Smooth muscle cell (in vitro differentiated cells): ENCODE measurements at regions not wholly inside any gene's neighbourhood (a gene's known extent, or its start where the extent isn't known, plus 50 kb on each side); places are given as distances from the start of the nearest gene placed in this dataset.

Source experiments
- DNase-seq: peaks from one replicate; lab custom pipeline; 2025; ENCODE audit not compliant: unreplicated experiment; lab: John Stamatoyannopoulos, UW
- H2AFZ ChIP-seq: fragments of 200-600 bp; sonication (generic); 2 replicates; pipeline ENCODE4 v1.6.0; 2016; ENCODE audit warnings: antibody characterized with exemption, low read depth, mild to moderate bottlenecking
- H3F3A ChIP-seq: fragments of 200-600 bp; sonication (generic); 2 replicates; pipeline ENCODE4 v1.6.0; 2017; ENCODE audit warnings: antibody characterized with exemption, low read depth
- H3K27ac ChIP-seq: fragments of 200-600 bp; sonication (generic); 2 replicates; pipeline ENCODE4 v1.5.1; 2016; ENCODE audit warnings: low read depth, mild to moderate bottlenecking
- H3K27me3 ChIP-seq: fragments of 200-600 bp; sonication (generic); 2 replicates; pipeline ENCODE4 v1.6.1; 2016; ENCODE audit warnings: low read depth, mild to moderate bottlenecking
- H3K36me3 ChIP-seq: fragments of 200-600 bp; sonication (generic); 2 replicates; pipeline ENCODE4 v1.5.1; 2016; ENCODE audit warnings: low read depth
- H3K4me1 ChIP-seq: fragments of 200-600 bp; sonication (generic); 2 replicates; pipeline ENCODE4 v1.5.1; 2016; ENCODE audit warnings: low read depth
- H3K4me2 ChIP-seq: fragments of 200-600 bp; sonication (generic); 2 replicates; pipeline ENCODE4 v1.6.0; 2016; ENCODE audit warnings: mild to moderate bottlenecking
- H3K4me3 ChIP-seq: fragments of 200-600 bp; sonication (generic); 2 replicates; pipeline ENCODE4 v1.5.1; 2016; ENCODE audit warnings: mild to moderate bottlenecking
- H3K79me2 ChIP-seq: fragments of 200-600 bp; sonication (generic); 2 replicates; pipeline ENCODE4 v1.6.0; 2016; ENCODE audit warnings: low read depth, mild to moderate bottlenecking
- H3K9ac ChIP-seq: fragments of 200-600 bp; sonication (generic); 2 replicates; pipeline ENCODE4 v1.6.0; 2016; ENCODE audit warnings: low read depth
- H3K9me3 ChIP-seq: fragments of 200-600 bp; sonication (generic); replicated peaks from 2 replicates; pipeline ENCODE4 v1.5.1; 2016; ENCODE audit warnings: low read depth
- H4K20me1 ChIP-seq: fragments of 200-600 bp; sonication (generic); 2 replicates; pipeline ENCODE4 v1.6.0; 2016; ENCODE audit warnings: low read depth
- CTCF ChIP-seq: fragments of 200-600 bp; sonication (generic); IDR thresholded peaks from 2 replicates; pipeline ENCODE4 v1.5.1; 2017; ENCODE audit warnings: borderline replicate concordance, mild to moderate bottlenecking, antibody characterized with exemption; ENCODE audit not compliant: insufficient read depth, poor library complexity, severe bottlenecking
- WGBS: methylation state at CpG from one replicate; pipeline ENCODE4 v1.1.7; 2016; ENCODE audit warnings: low lambda C conversion rate; 5-methylcytosine and 5-hydroxymethylcytosine counted together

- Histone ChIP-seq H2AFZ (no peak overlapping the region), H3F3A (no peaks in the 10 kb centered on the region), H3K79me2 (no peaks in the 10 kb centered on the region), H3K27ac (no peak overlapping the region), H4K20me1 (no peaks in the 10 kb centered on the region), H3K4me1 (peaks cover 3% of the 10 kb centered on the region), H3K9ac (no peak overlapping the region), H3K4me2 (no peak overlapping the region), H3K9me3 (no peaks in the 10 kb centered on the region), H3K27me3 (no peaks in the 10 kb centered on the region), H3K36me3 (no peaks in the 10 kb centered on the region), H3K4me3 (no peak overlapping the region)
- no peak for DNase-seq
- TF ChIP-seq CTCF = no peak
- 48% methylated on average over 15 of the region's 15 CpGs for WGBS
These were observed 225.9 kb upstream of the EEF2KMT start for GRCh38 chr16:5323284-5324141.

- no peaks in the 10 kb centered on the region for H3K27me3 ChIP-seq
- no peaks in the 10 kb centered on the region for H3K79me2 ChIP-seq
- no peak overlapping the region for H2AFZ ChIP-seq
- H3K36me3 ChIP-seq = no peaks in the 10 kb centered on the region
- no peak for TF ChIP-seq CTCF
- WGBS = 63% methylated on average over 4 of the region's 4 CpGs
- no peaks in the 10 kb centered on the region for H3F3A ChIP-seq
- no peaks in the 10 kb centered on the region for H3K9me3 ChIP-seq
- H3K27ac ChIP-seq = no peak overlapping the region
- no peak overlapping the region for H3K4me2 ChIP-seq
- no peak for DNase-seq
- no peak overlapping the region for H3K9ac ChIP-seq
- no peaks in the 10 kb centered on the region for H4K20me1 ChIP-seq
- no peak overlapping the region for H3K4me3 ChIP-seq
- H3K4me1 ChIP-seq = peaks cover 3% of the 10 kb centered on the region
These were observed 224.3 kb upstream of the EEF2KMT start for GRCh38 chr16:5321930-5322329.

GRCh38 chr16:5319799-5320198 lies 222.2 kb upstream of the EEF2KMT start:
- no peaks in the 10 kb centered on the region for H4K20me1 ChIP-seq
- H3K79me2 ChIP-seq = no peaks in the 10 kb centered on the region
- H3K27me3 ChIP-seq = no peaks in the 10 kb centered on the region
- no peak overlapping the region for H3K9ac ChIP-seq
- no peak for DNase-seq
- H3F3A ChIP-seq = no peaks in the 10 kb centered on the region
- no peaks in the 10 kb centered on the region for H3K9me3 ChIP-seq
- peaks cover 3% of the 10 kb centered on the region for H3K4me1 ChIP-seq
- no peaks in the 10 kb centered on the region for H3K36me3 ChIP-seq
- no peak for TF ChIP-seq CTCF
- no peak overlapping the region for H3K27ac ChIP-seq
- no peak overlapping the region for H2AFZ ChIP-seq
- no peak overlapping the region for H3K4me2 ChIP-seq
- no peak overlapping the region for H3K4me3 ChIP-seq
- 95% methylated on average over 2 of the region's 2 CpGs for WGBS

- no peak overlapping the region for H3K27ac ChIP-seq
- H3K4me3 ChIP-seq = no peak overlapping the region
- no peaks in the 10 kb centered on the region for H3K79me2 ChIP-seq
- H3K4me2 ChIP-seq = no peak overlapping the region
- H3K27me3 ChIP-seq = no peaks in the 10 kb centered on the region
- no peaks in the 10 kb centered on the region for H3F3A ChIP-seq
- TF ChIP-seq CTCF = no peak
- no peak for DNase-seq
- H3K9ac ChIP-seq = no peak overlapping the region
- H4K20me1 ChIP-seq = no peaks in the 10 kb centered on the region
- 78% methylated on average over 5 of the region's 5 CpGs for WGBS
- H3K4me1 ChIP-seq = no peaks in the 10 kb centered on the region
- H3K36me3 ChIP-seq = no peaks in the 10 kb centered on the region
- H3K9me3 ChIP-seq = no peaks in the 10 kb centered on the region
- H2AFZ ChIP-seq = no peak overlapping the region
These were observed 218.3 kb upstream of the EEF2KMT start for GRCh38 chr16:5315914-5316313.
